ENCODE measurements at regions not wholly inside any gene's neighbourhood (a gene's known extent, or its start where the extent isn't known, plus 50 kb on each side); places are given as distances from the start of the nearest gene placed in this dataset.

DNA sequence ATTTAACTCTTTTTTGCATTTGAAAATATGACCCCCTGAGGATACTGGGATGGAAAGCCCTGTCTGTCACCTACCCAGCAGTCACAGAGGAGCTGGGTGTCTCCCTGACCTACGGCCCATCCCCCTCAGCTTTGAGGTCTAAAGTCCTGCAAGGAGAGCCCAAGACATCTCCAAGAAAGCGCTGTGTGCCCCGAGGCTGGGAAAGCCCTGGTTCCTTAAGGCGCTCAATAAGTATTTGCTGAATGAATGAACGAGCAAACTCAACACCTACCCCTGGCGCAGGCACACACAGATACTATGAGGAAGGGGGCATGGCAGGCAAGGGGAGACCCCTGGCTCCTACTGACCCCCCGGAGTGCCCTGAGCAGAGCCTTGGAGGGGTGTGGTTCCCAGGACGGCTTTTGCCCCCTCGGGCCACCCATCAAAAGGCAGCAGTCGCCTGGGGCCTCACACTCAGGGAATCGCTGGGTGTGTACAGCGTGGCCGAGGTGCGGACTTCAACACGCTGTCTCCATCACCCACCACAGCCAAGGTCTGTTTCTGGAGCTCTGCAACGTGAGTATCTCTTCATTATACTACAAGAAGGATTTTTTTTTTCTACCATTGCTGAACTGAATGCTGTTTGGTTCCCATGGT is 211.6 kb downstream of the ERCC6L2 start:
- no peak for DNase-seq

GRCh38 chr9:96085491-96086143 is 210.1 kb downstream of the ERCC6L2 start:
- no peak for DNase-seq

GRCh38 chr9:96084331-96084734 is 208.8 kb downstream of the ERCC6L2 start:
- DNase-seq: no peak

DNA sequence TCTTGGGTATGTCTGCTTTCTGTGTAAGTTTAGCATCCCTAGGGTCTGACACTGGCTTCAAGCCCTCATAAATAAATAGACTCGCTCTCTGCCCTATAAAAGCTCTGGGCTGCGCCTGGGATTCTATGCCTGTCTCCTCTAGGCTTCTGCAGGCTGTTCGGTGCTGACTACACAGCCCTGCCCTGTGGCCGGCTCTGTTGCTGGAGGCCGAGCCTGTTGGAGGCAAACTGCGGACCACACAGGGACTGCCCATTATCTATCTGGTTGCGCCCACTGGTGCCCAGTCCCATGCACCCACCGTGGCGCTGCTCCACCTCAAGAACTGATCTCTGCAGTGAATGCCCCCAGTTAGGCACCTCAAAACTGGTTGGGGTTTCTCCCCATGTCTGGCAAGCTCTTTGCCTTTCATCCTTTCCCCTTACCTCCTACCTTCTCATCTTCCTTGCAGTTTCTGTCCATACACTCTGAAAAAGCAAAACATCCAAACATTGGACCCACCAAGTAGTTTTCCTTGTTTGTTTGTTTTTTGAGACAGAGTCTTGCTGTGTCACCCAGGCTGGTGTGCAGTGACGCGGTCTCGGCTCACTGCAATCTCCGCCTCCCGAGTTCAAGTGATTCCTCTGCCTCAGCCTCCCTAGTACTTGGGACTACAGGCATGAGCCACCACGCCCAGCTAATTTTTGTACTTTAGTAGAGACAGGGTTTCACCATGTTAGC is 207.2 kb downstream of the ERCC6L2 start:
- no peak for DNase-seq

GRCh38 chr9:96080364-96080763 is 204.9 kb downstream of the ERCC6L2 start:
- DNase-seq: no peak

DNA sequence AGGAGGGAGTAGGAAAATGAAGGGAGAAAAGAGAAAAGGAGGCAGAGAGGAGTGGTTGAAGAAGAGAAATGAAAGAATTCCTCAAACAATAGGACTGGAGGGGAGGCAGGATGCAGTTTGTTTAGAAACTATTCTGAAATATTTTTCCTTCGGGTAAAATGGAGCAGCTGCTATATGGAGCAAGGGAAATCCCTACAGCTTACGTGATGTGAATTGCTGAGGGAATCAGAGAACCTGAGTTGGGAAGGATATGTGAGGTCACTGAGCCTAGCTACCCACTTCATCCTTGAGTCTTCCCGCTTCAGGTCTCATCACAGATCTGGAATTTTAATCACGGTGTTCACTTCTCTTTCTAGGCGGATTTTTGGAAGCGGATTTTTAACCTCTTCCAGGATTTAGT is 204.3 kb downstream of the ERCC6L2 start:
- no peak for DNase-seq

- no peak for DNase-seq
Measured at GRCh38 chr9:96078897-96079490, 203.5 kb downstream of the ERCC6L2 start.

GRCh38 chr9:96075757-96076156 is 200.3 kb downstream of the ERCC6L2 start:
- no peak for DNase-seq

GRCh38 chr9:96075111-96075510 is 199.6 kb downstream of the ERCC6L2 start:
- DNase-seq: peak; percentile 22

DNA sequence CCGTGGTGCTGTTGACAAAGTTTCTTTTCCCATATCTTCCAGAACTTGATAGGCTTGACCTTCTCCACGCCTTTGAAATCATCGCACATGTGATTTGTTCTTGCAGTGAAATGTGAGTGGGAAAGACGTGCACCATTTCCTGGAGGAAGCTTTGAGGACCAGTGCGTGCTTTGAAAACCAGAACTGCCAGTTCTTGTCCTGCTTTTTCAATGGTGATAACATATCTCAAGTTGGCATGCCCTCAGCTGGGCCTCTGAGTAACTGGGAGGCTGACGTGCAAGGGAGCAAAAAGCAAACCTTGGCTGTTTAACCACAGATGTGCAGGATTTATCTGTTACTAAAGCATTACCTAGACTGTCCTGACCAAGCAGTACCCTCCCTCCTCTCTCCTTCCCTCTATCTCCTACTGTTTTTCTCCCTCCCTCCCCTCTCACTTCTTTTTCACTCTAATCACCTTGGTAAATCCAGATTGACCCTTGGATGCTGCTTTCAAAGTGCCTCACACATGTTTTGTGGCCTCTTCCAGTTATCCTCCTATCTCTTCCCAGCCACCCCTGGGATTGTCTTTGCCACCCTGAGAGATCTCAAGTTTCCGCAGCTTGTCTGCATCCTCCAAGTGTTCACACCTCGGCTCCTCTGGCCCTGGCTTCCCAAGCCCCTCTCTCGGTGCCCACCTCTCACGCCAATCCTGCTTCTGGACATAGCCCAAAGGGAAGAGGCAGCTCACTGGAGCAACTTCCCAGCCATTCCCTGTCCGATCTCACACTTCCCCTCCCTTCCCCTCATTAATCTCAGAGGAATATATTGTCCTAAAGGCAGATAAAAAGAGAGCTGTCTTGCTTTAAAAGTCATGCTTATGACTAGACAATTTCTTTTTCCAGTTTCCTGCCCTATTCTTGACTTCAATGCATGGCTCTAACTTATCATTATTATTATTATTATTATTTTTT is 198.3 kb downstream of the ERCC6L2 start:
- DNase-seq: peak; percentile 10

DNA sequence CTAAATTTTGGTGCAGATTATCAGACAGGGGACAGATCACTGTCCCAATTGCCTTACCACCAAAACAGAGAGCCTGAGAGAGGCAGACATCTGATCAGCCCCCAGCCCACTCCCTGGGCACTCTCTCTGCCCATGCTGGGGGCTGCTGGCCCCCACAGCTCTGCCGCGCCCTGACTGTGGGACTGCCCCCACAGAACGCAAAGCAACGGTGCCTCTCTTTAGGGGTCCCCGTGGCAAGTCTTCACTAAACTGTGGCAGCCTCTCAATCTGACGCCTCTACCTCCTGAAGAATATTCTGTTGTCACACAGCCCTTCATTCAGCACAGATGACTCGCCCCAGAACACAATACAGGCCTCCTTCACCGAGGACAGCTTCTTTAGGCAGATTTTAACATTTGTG is 197.4 kb downstream of the ERCC6L2 start:
- DNase-seq: no peak

GRCh38 chr9:96071815-96072124 is 196.3 kb downstream of the ERCC6L2 start:
- no peak for DNase-seq

DNA sequence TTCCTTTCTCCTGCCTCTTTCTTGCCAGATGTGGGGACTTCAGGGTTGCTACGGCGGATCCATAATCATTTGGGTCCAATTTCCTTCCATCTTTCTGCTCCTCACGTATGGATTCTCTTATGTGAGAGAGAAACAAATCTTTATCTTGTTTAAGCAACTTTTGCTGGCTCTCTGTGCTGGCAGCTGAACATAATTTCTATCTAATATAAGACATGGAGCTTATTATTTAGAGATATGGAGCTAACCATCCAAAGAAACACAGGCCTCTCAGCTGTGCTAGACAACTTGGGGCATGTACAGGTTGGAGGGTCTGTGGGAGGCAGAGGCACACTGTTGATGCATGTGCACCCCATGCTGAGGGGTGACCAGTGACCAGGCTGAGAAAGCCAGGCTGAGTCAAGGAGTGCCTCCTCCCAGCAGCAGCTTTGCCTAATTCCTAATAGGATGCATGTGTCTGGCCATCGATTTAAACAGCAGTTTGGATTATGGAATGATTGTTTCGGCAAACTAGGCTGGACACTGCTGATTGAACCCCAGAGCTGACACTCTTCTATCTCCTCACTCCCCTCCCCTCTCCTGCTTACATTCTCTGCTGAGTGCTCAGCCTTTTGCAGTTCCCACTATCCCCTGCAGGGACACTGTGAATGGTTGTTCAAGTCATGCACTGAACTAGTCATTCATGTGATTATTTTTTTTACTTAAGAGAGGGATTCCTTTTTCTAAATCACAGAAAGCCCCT is 195.8 kb downstream of the ERCC6L2 start:
- DNase-seq: peak; percentile 43

GRCh38 chr9:96069629-96070220 is 194.2 kb downstream of the ERCC6L2 start:
- no peak for DNase-seq

GRCh38 chr9:96068511-96068910 is 193.0 kb downstream of the ERCC6L2 start:
- no peak for DNase-seq

GRCh38 chr9:96067600-96067999 is 192.1 kb downstream of the ERCC6L2 start:
- DNase-seq: no peak

DNA sequence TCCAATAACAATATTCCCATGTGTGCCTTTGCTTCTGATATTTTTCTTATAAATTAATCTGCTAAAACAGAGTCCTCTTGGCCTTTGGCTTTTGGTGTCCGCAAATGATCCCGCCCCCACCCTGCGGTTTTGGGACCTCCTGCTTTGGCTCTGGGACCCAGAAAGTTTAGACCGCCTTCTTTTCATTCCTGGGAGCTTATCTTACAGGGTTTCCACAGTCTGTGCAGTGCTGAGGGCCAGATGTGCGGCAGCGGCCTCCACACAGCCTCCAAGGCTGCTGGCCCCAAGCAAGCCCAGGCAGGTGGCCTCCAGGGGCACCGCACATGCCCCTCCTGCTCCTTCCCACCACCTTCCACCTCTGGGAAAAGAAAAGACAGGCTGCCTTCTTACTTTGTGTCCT is 191.5 kb downstream of the ERCC6L2 start:
- no peak for DNase-seq

- DNase-seq: no peak
Measured at GRCh38 chr9:96065482-96066251, 190.2 kb downstream of the ERCC6L2 start.

GRCh38 chr9:96064826-96065481 is 189.5 kb downstream of the ERCC6L2 start:
- no peak for DNase-seq

GRCh38 chr9:96062854-96063253 is 187.4 kb downstream of the ERCC6L2 start:
- DNase-seq: no peak

Measured in DMS53 (cell line).